Loucy (cell line): ENCODE measurements at regions not wholly inside any gene's neighbourhood (a gene's known extent, or its start where the extent isn't known, plus 50 kb on each side); places are given as distances from the start of the nearest gene placed in this dataset.

Experiments
- H2AFZ ChIP-seq: fragments of 200-600 bp; sonication (generic); 2 replicates; pipeline ENCODE4 v1.6.0; 2016; ENCODE audit warnings: antibody characterized with exemption, mild to moderate bottlenecking, low read length, moderate library complexity
- H3F3A ChIP-seq: fragments of 200-600 bp; 2 replicates; pipeline ENCODE4 v1.6.0; 2016; ENCODE audit warnings: antibody characterized with exemption, low read depth, mild to moderate bottlenecking
- H3K27me3 ChIP-seq: fragments of 200-600 bp; sonication (generic); 2 replicates; pipeline ENCODE4 v1.6.1; 2014; ENCODE audit warnings: low read length, mild to moderate bottlenecking; ENCODE audit not compliant: insufficient read depth, poor library complexity, severe bottlenecking
- H3K36me3 ChIP-seq: fragments of 200-600 bp; sonication (generic); 2 replicates; pipeline ENCODE4 v1.6.1; 2016; ENCODE audit warnings: low read length; ENCODE audit not compliant: insufficient read depth
- H3K4me1 ChIP-seq: fragments of 200-600 bp; sonication (generic); 2 replicates; pipeline ENCODE4 v1.5.1; 2014; ENCODE audit warnings: low read length, mild to moderate bottlenecking; ENCODE audit not compliant: insufficient read depth, poor library complexity, severe bottlenecking
- H3K4me2 ChIP-seq: fragments of 200-600 bp; sonication (generic); 2 replicates; pipeline ENCODE4 v1.6.0; 2014; ENCODE audit warnings: antibody characterized with exemption, low read length, low read depth, mild to moderate bottlenecking; ENCODE audit not compliant: poor library complexity, severe bottlenecking
- H3K4me3 ChIP-seq: fragments of 200-600 bp; sonication (generic); 2 replicates; pipeline ENCODE4 v1.5.1; 2014; ENCODE audit warnings: low read length, mild to moderate bottlenecking, mixed read lengths; ENCODE audit not compliant: poor library complexity, severe bottlenecking
- H3K79me2 ChIP-seq: fragments of 200-600 bp; sonication (generic); 2 replicates; pipeline ENCODE4 v1.6.1; 2014; ENCODE audit warnings: low read length; ENCODE audit not compliant: insufficient read depth
- H3K9ac ChIP-seq: fragments of 200-600 bp; sonication (generic); 2 replicates; pipeline ENCODE4 v1.6.0; 2014; ENCODE audit warnings: mild to moderate bottlenecking, low read depth, low read length, moderate library complexity; ENCODE audit not compliant: poor library complexity, severe bottlenecking
- H3K9me2 ChIP-seq: fragments of 200-600 bp; sonication (generic); replicated peaks from 2 replicates; pipeline ENCODE4 v1.6.1; 2016; ENCODE audit warnings: low read depth, low read length, mixed read lengths
- H3K9me3 ChIP-seq: fragments of 200-600 bp; sonication (generic); 2 replicates; pipeline ENCODE4 v1.6.1; 2014; ENCODE audit warnings: mild to moderate bottlenecking, antibody characterized with exemption, low read length, low read depth; ENCODE audit not compliant: insufficient read depth
- H4K20me1 ChIP-seq: fragments of 200-600 bp; sonication (generic); 2 replicates; pipeline ENCODE4 v1.6.0; 2014; ENCODE audit warnings: antibody characterized with exemption, low read length, mild to moderate bottlenecking; ENCODE audit not compliant: insufficient read depth, poor library complexity, severe bottlenecking
- CTCF ChIP-seq: fragments of 200-600 bp; sonication (generic); conservative IDR thresholded peaks from 2 replicates; pipeline ENCODE4 v1.5.1; 2014; ENCODE audit warnings: mild to moderate bottlenecking, antibody characterized with exemption, low read length
- EZH2phosphoT487 ChIP-seq: fragments of 200-600 bp; IDR thresholded peaks from 2 replicates; pipeline ENCODE4 v1.6.1; 2018; ENCODE audit warnings: antibody characterized with exemption, mild to moderate bottlenecking, moderate library complexity, borderline replicate concordance

GRCh38 chr18:1840878-1841277 lies 730.4 kb downstream of the METTL4 start:
- no peaks in the 10 kb centered on the region for H3K27me3 ChIP-seq
- no peaks in the 10 kb centered on the region for H3K9me3 ChIP-seq
- H3K4me2 ChIP-seq, result no peak overlapping the region
- H3K9ac ChIP-seq, result no peak overlapping the region
- H4K20me1 ChIP-seq, result no peaks in the 10 kb centered on the region
- H3K9me2 ChIP-seq, result no peaks in the 10 kb centered on the region
- TF ChIP-seq EZH2phosphoT487 (no peak), CTCF (no peak)
- H2AFZ ChIP-seq, result no peak overlapping the region
- no peak overlapping the region for H3K4me3 ChIP-seq
- no peaks in the 10 kb centered on the region for H3K4me1 ChIP-seq
- no peaks in the 10 kb centered on the region for H3K36me3 ChIP-seq
- H3K79me2 ChIP-seq, result no peaks in the 10 kb centered on the region
- no peaks in the 10 kb centered on the region for H3F3A ChIP-seq

- H4K20me1 ChIP-seq, result no peaks in the 10 kb centered on the region
- no peaks in the 10 kb centered on the region for H3K4me1 ChIP-seq
- H3K36me3 ChIP-seq, result no peaks in the 10 kb centered on the region
- H3K9me3 ChIP-seq, result no peaks in the 10 kb centered on the region
- no peak overlapping the region for H3K9ac ChIP-seq
- H2AFZ ChIP-seq, result no peak overlapping the region
- H3K4me3 ChIP-seq, result no peak overlapping the region
- TF ChIP-seq EZH2phosphoT487 (no peak), CTCF (no peak)
- H3F3A ChIP-seq, result no peaks in the 10 kb centered on the region
- no peak overlapping the region for H3K4me2 ChIP-seq
- no peaks in the 10 kb centered on the region for H3K27me3 ChIP-seq
- no peaks in the 10 kb centered on the region for H3K79me2 ChIP-seq
- no peaks in the 10 kb centered on the region for H3K9me2 ChIP-seq
Observed at GRCh38 chr18:1846640-1847039, 724.7 kb downstream of the METTL4 start.

GRCh38 chr18:1848716-1849115 lies 722.6 kb downstream of the METTL4 start:
- no peak overlapping the region for H2AFZ ChIP-seq
- no peaks in the 10 kb centered on the region for H3K36me3 ChIP-seq
- no peaks in the 10 kb centered on the region for H3K79me2 ChIP-seq
- no peaks in the 10 kb centered on the region for H4K20me1 ChIP-seq
- no peak for TF ChIP-seq EZH2phosphoT487
- TF ChIP-seq CTCF, result no peak
- H3K4me3 ChIP-seq, result no peak overlapping the region
- H3K9me3 ChIP-seq, result no peaks in the 10 kb centered on the region
- no peak overlapping the region for H3K9ac ChIP-seq
- no peaks in the 10 kb centered on the region for H3K4me1 ChIP-seq
- no peaks in the 10 kb centered on the region for H3K27me3 ChIP-seq
- H3F3A ChIP-seq, result no peaks in the 10 kb centered on the region
- no peak overlapping the region for H3K4me2 ChIP-seq
- no peaks in the 10 kb centered on the region for H3K9me2 ChIP-seq
